Esophagus squamous epithelium (tissue), 5 donors: ENCODE measurements at regions not wholly inside any gene's neighbourhood (a gene's known extent, or its start where the extent isn't known, plus 50 kb on each side); places are given as distances from the start of the nearest gene placed in this dataset.
"Not testable (repeated sequence)": the region's sequence is repeated elsewhere in the genome, so short reads cannot be mapped to it uniquely, and the experiment has no call there.

ENCODE experiments used
- DNase-seq: peaks from one replicate; lab custom pipeline; 2025; lab: John Stamatoyannopoulos, UW
- H3K27ac ChIP-seq, 4 donors: fragments of 200-600 bp; sonication (generic); one replicate each; pipeline ENCODE4 v1.5.1; 2016 to 2019; ENCODE audit warnings: mild to moderate bottlenecking in 1 of 4
- H3K27me3 ChIP-seq, 4 donors: fragments of 200-600 bp; sonication (generic); 1 replicate in 3 of 4; 2 replicates in 1 of 4; pipeline versions ENCODE4 v1.5.1 to v1.6.0; 2017 to 2021; ENCODE audit warnings: antibody characterized with exemption in 1 of 4
- H3K36me3 ChIP-seq, 3 donors: fragments of 200-600 bp; sonication (generic); one replicate each; pipeline ENCODE4 v1.5.1; 2016 to 2019
- H3K4me1 ChIP-seq, 3 donors: fragments of 200-600 bp; sonication (generic); one replicate each; pipeline ENCODE4 v1.5.1; 2017 to 2019
- H3K4me3 ChIP-seq, 4 donors: fragments of 200-600 bp; sonication (generic); 1 replicate in 3 of 4; 2 replicates in 1 of 4; pipeline ENCODE4 v1.5.1; 2016 to 2019; ENCODE audit warnings: mild to moderate bottlenecking in 2 of 4, moderate library complexity in 1 of 4
- H3K9me3 ChIP-seq, 3 donors: fragments of 200-600 bp; sonication (generic); one replicate each; pipeline ENCODE4 v1.5.1; 2016 to 2019
- CTCF ChIP-seq, 6 experiments: fragments of 450-650 bp in 4 of 6; fragments of 200-600 bp in 2 of 6; sonication (generic) in 2 of 6; IDR thresholded peaks; one replicate each; pipeline ENCODE4 v1.5.1; 2016 to 2019; ENCODE audit warnings: antibody characterized with exemption in 6 of 6, mild to moderate bottlenecking in 4 of 6, moderate library complexity in 4 of 6
- POLR2A ChIP-seq, 4 donors: fragments of 450-650 bp; IDR thresholded peaks; one replicate each; pipeline ENCODE4 v1.6.1; 2017; ENCODE audit warnings: antibody characterized with exemption in 4 of 4, mild to moderate bottlenecking in 4 of 4, moderate library complexity in 3 of 4
- WGBS, 2 donors: methylation state at CpG; one replicate each; pipeline ENCODE4 v1.1.5; 2018; 5-methylcytosine and 5-hydroxymethylcytosine counted together
- intact Hi-C: fragments of 100-400 bp; cut with DNase I; formaldehyde crosslinking; loops from one replicate; pipeline ENCODE4 v1.15.0; 2022
- donor health status: DM: yes; HTN: yes; CAD: no.

DNA sequence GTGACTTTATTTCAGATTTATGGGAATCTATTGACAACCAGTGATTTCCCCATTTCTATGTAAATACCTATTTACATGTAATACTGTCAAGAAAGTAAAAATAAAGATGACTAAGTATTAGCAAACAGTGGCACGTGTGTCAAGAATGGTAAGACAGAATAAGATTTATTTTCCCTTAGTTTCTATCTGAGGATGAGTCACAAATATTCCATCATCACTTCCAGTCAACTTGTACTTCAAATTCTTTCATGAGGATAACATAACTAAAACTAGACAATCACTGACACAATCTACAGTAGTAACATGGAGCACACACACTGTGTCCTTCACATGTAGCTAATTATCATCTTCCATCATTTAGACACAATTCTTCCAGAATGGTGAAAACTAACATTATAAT, 625.3 kb upstream of the PCDH7 start:
- intact Hi-C loops, result no loop called here
- DNase-seq, result no peak
- H3K4me3 ChIP-seq, result no peak overlapping the region
- no peak overlapping the region for H3K27ac ChIP-seq
- 39 to 43% methylated on average over 1 of the region's 1 CpG for WGBS, 2 donors
- H3K9me3 ChIP-seq, result peaks cover 0 to 6% (median 5%) of the 10 kb centered on the region in 3 donors
- TF ChIP-seq CTCF (IDR thresholded peaks at IDR 0.05), result no peak
- no peak for TF ChIP-seq POLR2A (IDR thresholded peaks at IDR 0.05)
- H3K36me3 ChIP-seq, result no peaks in the 10 kb centered on the region
- no peaks in the 10 kb centered on the region for H3K4me1 ChIP-seq
- no peaks in the 10 kb centered on the region for H3K27me3 ChIP-seq

- intact Hi-C loops, result no loop called here
- Histone ChIP-seq H3K4me1 (no peaks in the 10 kb centered on the region), H3K4me3 (no peak overlapping the region), H3K9me3 (no peaks in the 10 kb centered on the region), H3K36me3 (no peaks in the 10 kb centered on the region), H3K27ac (no peak overlapping the region), H3K27me3 (no peaks in the 10 kb centered on the region)
- no peak for TF ChIP-seq POLR2A (IDR thresholded peaks at IDR 0.05)
- no peak for TF ChIP-seq CTCF (IDR thresholded peaks at IDR 0.05)
- no peak for DNase-seq
These were observed 616.7 kb upstream of the PCDH7 start for GRCh38 chr4:30103455-30103854.

- no peak for TF ChIP-seq CTCF (IDR thresholded peaks at IDR 0.05)
- TF ChIP-seq POLR2A (IDR thresholded peaks at IDR 0.05), result no peak
- no peak overlapping the region for H3K27ac ChIP-seq
- no peak overlapping the region for H3K4me3 ChIP-seq
- no peaks in the 10 kb centered on the region for H3K27me3 ChIP-seq
- H3K36me3 ChIP-seq, result no peaks in the 10 kb centered on the region
- no peak for DNase-seq
- 51 to 64% methylated on average over 4 of the region's 4 CpGs for WGBS, 2 donors
- intact Hi-C loops, result no loop called here
- no peaks in the 10 kb centered on the region for H3K9me3 ChIP-seq
- no peaks in the 10 kb centered on the region for H3K4me1 ChIP-seq
These were observed 603.8 kb upstream of the PCDH7 start for GRCh38 chr4:30116401-30116800.

DNA sequence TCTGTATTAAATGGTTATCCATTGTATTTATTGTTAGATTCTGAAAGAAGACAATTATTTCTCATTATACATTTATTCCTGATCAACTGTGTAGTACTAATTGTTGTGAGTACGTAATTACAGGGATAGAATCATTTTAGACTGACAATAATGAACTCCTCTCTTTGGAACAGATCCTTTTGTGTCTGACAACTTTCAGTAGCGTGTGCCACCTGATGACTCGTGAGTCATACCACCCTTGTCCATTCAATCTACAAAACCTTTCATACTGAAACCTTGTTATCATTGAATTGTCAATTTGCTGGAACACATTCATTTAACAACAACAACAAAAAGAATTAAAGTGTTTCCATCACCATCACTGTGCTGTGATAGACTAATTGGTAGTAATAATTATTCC, 602.7 kb upstream of the PCDH7 start:
- Histone ChIP-seq H3K4me3 (no peak overlapping the region), H3K4me1 (no peaks in the 10 kb centered on the region), H3K27me3 (no peaks in the 10 kb centered on the region), H3K36me3 (no peaks in the 10 kb centered on the region), H3K27ac (no peak overlapping the region), H3K9me3 (no peaks in the 10 kb centered on the region)
- DNase-seq, result no peak
- no peak for TF ChIP-seq POLR2A (IDR thresholded peaks at IDR 0.05)
- no peak for TF ChIP-seq CTCF (IDR thresholded peaks at IDR 0.05)
- WGBS, 2 donors, result 53 to 65% methylated on average over 3 of the region's 3 CpGs
- intact Hi-C loops, result no loop called here

GRCh38 chr4:30122711-30123110, 597.5 kb upstream of the PCDH7 start:
- Histone ChIP-seq H3K4me3 (no peak overlapping the region), H3K4me1 (no peaks in the 10 kb centered on the region), H3K36me3 (no peaks in the 10 kb centered on the region), H3K27ac (no peak overlapping the region), H3K27me3 (no peaks in the 10 kb centered on the region), H3K9me3 (no peaks in the 10 kb centered on the region)
- intact Hi-C loops, result no loop called here
- no peak for TF ChIP-seq POLR2A (IDR thresholded peaks at IDR 0.05)
- no peak for TF ChIP-seq CTCF (IDR thresholded peaks at IDR 0.05)
- WGBS, 2 donors, result 43 to 57% methylated on average over 3 of the region's 3 CpGs
- DNase-seq, result no peak

- DNase-seq, H3K9me3 ChIP-seq, intact Hi-C loops, H3K27me3 ChIP-seq, H3K36me3 ChIP-seq, H3K4me1 ChIP-seq, H3K4me3 ChIP-seq, H3K27ac ChIP-seq: not testable (repeated sequence)
- 76 to 93% methylated on average over 2 of the region's 2 CpGs for WGBS, 2 donors
These were observed 595.5 kb upstream of the PCDH7 start for GRCh38 chr4:30124621-30125020.
